K562 (cell line): ENCODE measurements at regions not wholly inside any gene's neighbourhood (a gene's known extent, or its start where the extent isn't known, plus 50 kb on each side); places are given as distances from the start of the nearest gene placed in this dataset.

Experiments used
- BDP1 ChIP-seq: IDR thresholded peaks from 3 replicates; pipeline ENCODE4 v1.6.1; 2011; ENCODE audit not compliant: insufficient read length, insufficient read depth
- BRCA1 ChIP-seq, 2 experiments: fragments of 450-650 bp in 1 of 2; sonication (generic) in 1 of 2; formaldehyde crosslinking in 1 of 2; IDR thresholded peaks; 2 replicates each; pipeline versions ENCODE4 v1.5.0 to v1.6.1; 2017 to 2020; ENCODE audit warnings: mild to moderate bottlenecking in 1 of 2, missing genetic modification reagents in 1 of 2
- EGR1 ChIP-seq: fragments of 450-650 bp; conservative IDR thresholded peaks from 2 replicates; pipeline ENCODE4 v1.6.1; 2017; ENCODE audit warnings: mild to moderate bottlenecking
- FOXA3 ChIP-seq, 2 experiments: fragments of 450-650 bp in 1 of 2; sonication (generic) in 1 of 2; formaldehyde crosslinking; IDR thresholded peaks in 1 of 2; conservative IDR thresholded peaks in 1 of 2; 2 replicates each; pipeline versions ENCODE4 v1.4.0 to v1.8.0; 2020 to 2022; ENCODE audit warnings: mild to moderate bottlenecking in 2 of 2, missing genetic modification reagents in 1 of 2
- GABPA ChIP-seq: fragments of 200-800 bp; sonication (Bioruptor generic); conservative IDR thresholded peaks from 2 replicates; pipeline ENCODE4 v1.6.1; 2016; ENCODE audit warnings: low read depth, missing genetic modification characterization, missing compliant biosample characterization
- HIVEP1 ChIP-seq: fragments of 250-450 bp; sonication (Bioruptor Pico); IDR thresholded peaks from 2 replicates; pipeline ENCODE4 v1.4.0; 2020; ENCODE audit warnings: mild to moderate bottlenecking
- MEIS2 ChIP-seq: fragments of 450-650 bp; IDR thresholded peaks from 2 replicates; pipeline ENCODE4 v1.6.1; 2014; ENCODE audit warnings: mild to moderate bottlenecking; ENCODE audit not compliant: partially characterized antibody
- MTA1 ChIP-seq: fragments of 450-650 bp; IDR thresholded peaks from 2 replicates; pipeline ENCODE4 v1.6.1; 2017; ENCODE audit warnings: borderline replicate concordance
- NONO ChIP-seq, 2 experiments: fragments of 200-400 bp in 1 of 2; fragments of 450-650 bp in 1 of 2; formaldehyde crosslinking in 1 of 2; IDR thresholded peaks; 2 replicates each; pipeline ENCODE4 v1.6.1; 2017; ENCODE audit warnings: low read depth in 2 of 2, mild to moderate bottlenecking in 2 of 2, moderate library complexity in 2 of 2, low read length in 1 of 2
- SP1 ChIP-seq: sonication (generic); formaldehyde crosslinking; IDR thresholded peaks from 2 replicates; pipeline ENCODE4 v1.8.1; 2022; ENCODE audit warnings: mild to moderate bottlenecking, missing genetic modification reagents
- YY1 ChIP-seq, 3 experiments: IDR thresholded peaks; 2 replicates each; pipeline ENCODE4 v1.6.1; 2011; ENCODE audit warnings: low read length in 2 of 3, mild to moderate bottlenecking in 2 of 3, moderate library complexity in 2 of 3, borderline replicate concordance in 1 of 3, control low read depth in 1 of 3, low read depth in 1 of 3; ENCODE audit not compliant: insufficient read depth in 3 of 3, insufficient replicate concordance in 2 of 3, control insufficient read depth in 1 of 3, insufficient read length in 1 of 3; ENCODE audit errors: extremely low read depth in 1 of 3
- ZNF76 ChIP-seq: fragments of 250-450 bp; sonication (Bioruptor Pico); IDR thresholded peaks from 2 replicates; pipeline ENCODE4 v1.4.0; 2020; ENCODE audit warnings: mild to moderate bottlenecking, moderate library complexity, borderline replicate concordance

- TF ChIP-seq FOXA3 (CRISPR knock-in tag; conservative IDR thresholded peaks at IDR 0.05 in 1 of 2, IDR thresholded peaks at IDR 0.05 in 1 of 2) = no peak
- TF ChIP-seq ZNF76 (CRISPR knock-in tag) = no peak
- no peak for TF ChIP-seq MTA1
- no peak for TF ChIP-seq EGR1
- no peak for TF ChIP-seq BRCA1 (IDR thresholded peaks at IDR 0.05)
- no peak for TF ChIP-seq BRCA1 (CRISPR knock-in tag; IDR thresholded peaks at IDR 0.05)
- TF ChIP-seq BDP1 = no peak
- TF ChIP-seq MEIS2 = no peak
- no peak for TF ChIP-seq YY1 (IDR thresholded peaks at IDR 0.05; ENCODE audit: borderline replicate concordance in 1 of 3, control insufficient read depth in 1 of 3, extremely low read depth in 1 of 3, insufficient read depth in 3 of 3, insufficient read length in 1 of 3, insufficient replicate concordance in 2 of 3, low read depth in 1 of 3, low read length in 2 of 3)
- TF ChIP-seq GABPA (tag) = no peak
- no peak for TF ChIP-seq NONO (IDR thresholded peaks at IDR 0.05; ENCODE audit: low read depth in 2 of 2, low read length in 1 of 2)
- TF ChIP-seq HIVEP1 (CRISPR knock-in tag) = no peak
- no peak for TF ChIP-seq SP1 (CRISPR knock-in tag)
Measured at GRCh38 chr16:73172241-73172972, 124.5 kb upstream of the ZFHX3 start.
